ENCODE measurements at regions not wholly inside any gene's neighbourhood (a gene's known extent, or its start where the extent isn't known, plus 50 kb on each side); places are given as distances from the start of the nearest gene placed in this dataset.

- H2AFZ ChIP-seq (ENCODE audit: insufficient read depth, low read depth, low read length, poor library complexity, severe bottlenecking), result no peak overlapping the region
- ChIA-PET CTCF (no interaction called here), POLR2A (no interaction called here)
- H3K9me3 Mint-ChIP-seq (ENCODE audit: insufficient read depth), result no peaks in the 10 kb centered on the region
- no peak for ATAC-seq (ENCODE audit: low read depth)
- WGBS (ENCODE audit: insufficient coverage), result 100% methylated on average over 3 of the region's 4 CpGs
- no peak for DNase-seq
- no peak overlapping the region for H3K4me3 ChIP-seq (ENCODE audit: control extremely low read depth in 1 of 5, extremely low read depth in 1 of 5, insufficient read depth in 1 of 5, low read depth in 2 of 5, low read length in 4 of 5)
- no peak overlapping the region for H3K27ac Mint-ChIP-seq
- no peaks in the 10 kb centered on the region for H3K36me3 ChIP-seq (replicated peaks in 1 of 2; ENCODE audit: control extremely low read depth in 1 of 2, control insufficient read depth in 1 of 2, extremely low read depth in 1 of 2, insufficient read depth in 2 of 2, low read length in 1 of 2)
- no peaks in the 10 kb centered on the region for H3K79me2 ChIP-seq (ENCODE audit: control insufficient read depth, insufficient read depth, low read length)
- no peaks in the 10 kb centered on the region for H3K4me1 Mint-ChIP-seq
- no peaks in the 10 kb centered on the region for H3K27me3 ChIP-seq (replicated peaks in 1 of 4; ENCODE audit: control extremely low read depth in 1 of 4, control insufficient read depth in 3 of 4, insufficient read depth in 4 of 4, low read length in 3 of 4)
- H3K27ac ChIP-seq (ENCODE audit: low read length in 2 of 2), result no peak overlapping the region
- H3K4me1 ChIP-seq (ENCODE audit: control insufficient read depth in 2 of 2, insufficient read depth in 2 of 2, low read length in 2 of 2), result no peaks in the 10 kb centered on the region
- H3K4me3 Mint-ChIP-seq, result no peak overlapping the region
- intact Hi-C loops (cut with micrococcal nuclease), result no loop called here
- no peaks in the 10 kb centered on the region for H3K27me3 Mint-ChIP-seq
- H4K20me1 ChIP-seq (ENCODE audit: control insufficient read depth, insufficient read depth, low read length, poor library complexity, severe bottlenecking), result no peaks in the 10 kb centered on the region
- no peak overlapping the region for H3K9ac ChIP-seq (ENCODE audit: low read length)
- TF ChIP-seq EZH2 (IDR thresholded peaks at IDR 0.05; ENCODE audit: borderline replicate concordance, insufficient read depth, low read depth, low read length, poor library complexity, severe bottlenecking), result no peak
- TF ChIP-seq CTCF (IDR thresholded peaks at IDR 0.05), result no peak
- no peak overlapping the region for H3K4me2 ChIP-seq (replicated peaks; ENCODE audit: low read depth, low read length, poor library complexity, severe bottlenecking)
- no peaks in the 10 kb centered on the region for H3K9me3 ChIP-seq (ENCODE audit: control extremely low read depth in 1 of 3, control insufficient read depth in 2 of 3, insufficient read depth in 1 of 3, low read length in 2 of 3)
These were observed 130.6 kb upstream of the LSM8 start for GRCh38 chr7:118053353-118053752.

GRCh38 chr7:118054529-118054928, 129.4 kb upstream of the LSM8 start:
- intact Hi-C loops (cut with micrococcal nuclease), result no loop called here
- Histone ChIP-seq H3K4me1 (ENCODE audit: control insufficient read depth in 2 of 2, insufficient read depth in 2 of 2, low read length in 2 of 2) (no peaks in the 10 kb centered on the region), H3K27ac (ENCODE audit: low read length in 2 of 2) (no peak overlapping the region), H3K4me3 (ENCODE audit: control extremely low read depth in 1 of 5, extremely low read depth in 1 of 5, insufficient read depth in 1 of 5, low read depth in 2 of 5, low read length in 4 of 5) (no peak overlapping the region), H4K20me1 (ENCODE audit: control insufficient read depth, insufficient read depth, low read length, poor library complexity, severe bottlenecking) (no peaks in the 10 kb centered on the region), H3K36me3 (replicated peaks in 1 of 2; ENCODE audit: control extremely low read depth in 1 of 2, control insufficient read depth in 1 of 2, extremely low read depth in 1 of 2, insufficient read depth in 2 of 2, low read length in 1 of 2) (no peaks in the 10 kb centered on the region), H3K9ac (ENCODE audit: low read length) (no peak overlapping the region), H3K9me3 (ENCODE audit: control extremely low read depth in 1 of 3, control insufficient read depth in 2 of 3, insufficient read depth in 1 of 3, low read length in 2 of 3) (no peaks in the 10 kb centered on the region), H3K4me2 (replicated peaks; ENCODE audit: low read depth, low read length, poor library complexity, severe bottlenecking) (no peak overlapping the region), H2AFZ (ENCODE audit: insufficient read depth, low read depth, low read length, poor library complexity, severe bottlenecking) (no peak overlapping the region), H3K27me3 (replicated peaks in 1 of 4; ENCODE audit: control extremely low read depth in 1 of 4, control insufficient read depth in 3 of 4, insufficient read depth in 4 of 4, low read length in 3 of 4) (no peaks in the 10 kb centered on the region), H3K79me2 (ENCODE audit: control insufficient read depth, insufficient read depth, low read length) (no peaks in the 10 kb centered on the region)
- H3K27me3 Mint-ChIP-seq, result no peaks in the 10 kb centered on the region
- POLR2A ChIA-PET, result no interaction called here
- TF ChIP-seq CTCF (IDR thresholded peaks at IDR 0.05), result no peak
- ATAC-seq (ENCODE audit: low read depth), result no peak
- H3K27ac Mint-ChIP-seq, result no peak overlapping the region
- DNase-seq, result no peak
- no peaks in the 10 kb centered on the region for H3K9me3 Mint-ChIP-seq (ENCODE audit: insufficient read depth)
- no CpG with 5 or more reads among the region's 2 CpGs for WGBS (ENCODE audit: insufficient coverage)
- no peaks in the 10 kb centered on the region for H3K4me1 Mint-ChIP-seq
- CTCF ChIA-PET, result no interaction called here
- no peak overlapping the region for H3K4me3 Mint-ChIP-seq

Measured in B cell (primary cell).